GM19324 (cell line): ENCODE measurements at regions not wholly inside any gene's neighbourhood (a gene's known extent, or its start where the extent isn't known, plus 50 kb on each side); places are given as distances from the start of the nearest gene placed in this dataset.

Experiments used
- ATAC-seq: cut with Tn5 transposase; IDR thresholded peaks from one replicate; pipeline ENCODE4 v1.9.1; 2021; ENCODE audit warnings: mild to moderate bottlenecking, moderate library complexity; ENCODE audit not compliant: unreplicated experiment, low FRiP score

GRCh38 chr5:118233606-118234005 is 754.7 kb downstream of the DTWD2 start:
- ATAC-seq: no peak

GRCh38 chr5:118228489-118228888 is 759.9 kb downstream of the DTWD2 start:
- no peak for ATAC-seq

GRCh38 chr5:118224546-118224945 is 763.8 kb downstream of the DTWD2 start:
- no peak for ATAC-seq

- ATAC-seq: no peak
Measured at GRCh38 chr5:118220556-118221195, 767.7 kb downstream of the DTWD2 start.

- ATAC-seq: no peak
Measured at GRCh38 chr5:118211606-118212005, 776.7 kb downstream of the DTWD2 start.

GRCh38 chr5:118208031-118208453 is 780.3 kb downstream of the DTWD2 start:
- no peak for ATAC-seq

GRCh38 chr5:118199801-118200200 is 788.5 kb downstream of the DTWD2 start:
- no peak for ATAC-seq

GRCh38 chr5:118196229-118196628 is 792.1 kb downstream of the DTWD2 start:
- ATAC-seq: no peak

- no peak for ATAC-seq
Measured at GRCh38 chr5:118195211-118195610, 793.1 kb downstream of the DTWD2 start.

- no peak for ATAC-seq
Measured at GRCh38 chr5:118193194-118193905, 795.0 kb downstream of the DTWD2 start.

GRCh38 chr5:118185018-118185417 is 803.3 kb downstream of the DTWD2 start:
- no peak for ATAC-seq

GRCh38 chr5:118176146-118176545 is 812.2 kb downstream of the DTWD2 start:
- no peak for ATAC-seq

GRCh38 chr5:118174671-118175070 is 813.7 kb downstream of the DTWD2 start:
- no peak for ATAC-seq

- ATAC-seq: no peak
Measured at GRCh38 chr5:118173340-118173739, 815.0 kb downstream of the DTWD2 start.

- ATAC-seq: no peak
Measured at GRCh38 chr5:118165619-118166018, 822.7 kb downstream of the DTWD2 start.

- no peak for ATAC-seq
Measured at GRCh38 chr5:118156181-118156580, 832.2 kb downstream of the DTWD2 start.

GRCh38 chr5:118146824-118147223 is 841.5 kb downstream of the DTWD2 start:
- no peak for ATAC-seq

GRCh38 chr5:118144540-118144939 is 843.8 kb downstream of the DTWD2 start:
- ATAC-seq: no peak

GRCh38 chr5:118139361-118139760 is 849.0 kb downstream of the DTWD2 start:
- ATAC-seq: no peak

GRCh38 chr5:118126159-118126558 is 862.2 kb downstream of the DTWD2 start:
- no peak for ATAC-seq

GRCh38 chr5:118125687-118126086 is 862.7 kb downstream of the DTWD2 start:
- ATAC-seq: no peak

GRCh38 chr5:118121258-118121657 is 867.1 kb downstream of the DTWD2 start:
- no peak for ATAC-seq
